WERI-Rb-1 (cell line): ENCODE measurements at regions not wholly inside any gene's neighbourhood (a gene's known extent, or its start where the extent isn't known, plus 50 kb on each side); places are given as distances from the start of the nearest gene placed in this dataset.
"Not testable (repeated sequence)": the region's sequence is repeated elsewhere in the genome, so short reads cannot be mapped to it uniquely, and the experiment has no call there.

Experiments
- DNase-seq: peaks from one replicate; pipeline ENCODE4 v3.0.0-alpha.2; 2020
- H3K27ac ChIP-seq: fragments of 250-450 bp; sonication (Bioruptor Pico); 2 replicates; pipeline ENCODE4 v1.5.1; 2020; ENCODE audit warnings: mild to moderate bottlenecking, moderate library complexity
- H3K27me3 ChIP-seq: fragments of 250-450 bp; sonication (Bioruptor Pico); 2 replicates; pipeline ENCODE4 v1.5.1; 2021; ENCODE audit warnings: mild to moderate bottlenecking, low read depth, moderate library complexity; ENCODE audit not compliant: insufficient read depth, severe bottlenecking
- H3K36me3 ChIP-seq: fragments of 250-450 bp; sonication (Bioruptor Pico); 2 replicates; pipeline ENCODE4 v1.5.1; 2020; ENCODE audit warnings: mild to moderate bottlenecking, moderate library complexity
- H3K4me3 ChIP-seq: 2 replicates; pipeline ENCODE4 v1.5.1; 2011; ENCODE audit warnings: low read depth, mild to moderate bottlenecking, control low read depth, low read length
- H3K9me3 ChIP-seq: fragments of 250-450 bp; sonication (Bioruptor Pico); 2 replicates; pipeline ENCODE4 v1.5.1; 2021; ENCODE audit warnings: mild to moderate bottlenecking, moderate library complexity; ENCODE audit not compliant: severe bottlenecking
- CTCF ChIP-seq: IDR thresholded peaks from 2 replicates; pipeline ENCODE4 v1.5.1; 2011; ENCODE audit warnings: low read depth, mild to moderate bottlenecking, control low read depth, inconsistent platforms, low read length

- DNase-seq = no peak
- H3K36me3 ChIP-seq = no peaks in the 10 kb centered on the region
- no peaks in the 10 kb centered on the region for H3K9me3 ChIP-seq
- no peak for TF ChIP-seq CTCF
- H3K27ac ChIP-seq = no peak overlapping the region
- H3K27me3 ChIP-seq = no peaks in the 10 kb centered on the region
- no peak overlapping the region for H3K4me3 ChIP-seq
Measured at GRCh38 chr9:31912636-31913035, 471.8 kb upstream of the ACO1 start.

- no peak for DNase-seq
- Histone ChIP-seq H3K27ac (no peak overlapping the region), H3K27me3 (no peaks in the 10 kb centered on the region), H3K36me3 (no peaks in the 10 kb centered on the region), H3K4me3 (no peak overlapping the region), H3K9me3 (no peaks in the 10 kb centered on the region)
- peak; percentile 39; the same call in 1 of the 2 replicates for TF ChIP-seq CTCF
Measured at GRCh38 chr9:31916591-31917241, 467.7 kb upstream of the ACO1 start.

GRCh38 chr9:31937737-31938136 is 446.7 kb upstream of the ACO1 start:
- not testable (repeated sequence) for H3K27me3 ChIP-seq, H3K27ac ChIP-seq, H3K36me3 ChIP-seq, DNase-seq, H3K4me3 ChIP-seq, H3K9me3 ChIP-seq

GRCh38 chr9:31950756-31951155 is 433.7 kb upstream of the ACO1 start:
- H3K27me3 ChIP-seq = no peaks in the 10 kb centered on the region

GRCh38 chr9:31958572-31958971 is 425.9 kb upstream of the ACO1 start:
- H3K9me3 ChIP-seq = no peaks in the 10 kb centered on the region
- no peak for DNase-seq
- no peaks in the 10 kb centered on the region for H3K27me3 ChIP-seq
- no peak overlapping the region for H3K4me3 ChIP-seq
- H3K36me3 ChIP-seq = no peaks in the 10 kb centered on the region
- TF ChIP-seq CTCF = no peak
- H3K27ac ChIP-seq = no peak overlapping the region

More at GRCh38 chr9:31950756-31951155, 433.7 kb upstream of the ACO1 start:
- H3K4me3 ChIP-seq = no peak overlapping the region
- no peaks in the 10 kb centered on the region for H3K9me3 ChIP-seq
- no peaks in the 10 kb centered on the region for H3K36me3 ChIP-seq
- TF ChIP-seq CTCF = no peak
- no peak overlapping the region for H3K27ac ChIP-seq
- no peak for DNase-seq

GRCh38 chr9:31969552-31969951 is 414.9 kb upstream of the ACO1 start:
- no peak for DNase-seq
- Histone ChIP-seq H3K27ac (no peak overlapping the region), H3K9me3 (no peaks in the 10 kb centered on the region), H3K4me3 (no peak overlapping the region), H3K36me3 (no peaks in the 10 kb centered on the region), H3K27me3 (no peaks in the 10 kb centered on the region)
- TF ChIP-seq CTCF = no peak
